ENCODE measurements at regions not wholly inside any gene's neighbourhood (a gene's known extent, or its start where the extent isn't known, plus 50 kb on each side); places are given as distances from the start of the nearest gene placed in this dataset.
A peak's percentile ranks its signal among the peaks of the same experiment; 100 is the strongest.

GRCh38 chr4:1589098-1589497 is 95.0 kb downstream of the FAM53A start:
- H3K27me3 ChIP-seq: no peaks in the 10 kb centered on the region
- ATAC-seq (no peak), DNase-seq (no peak)
- no peak for TF ChIP-seq CTCF (IDR thresholded peaks at IDR 0.05)
- no peak for TF ChIP-seq POLR2A (IDR thresholded peaks at IDR 0.05)
- H3K4me3 ChIP-seq: no peak overlapping the region
- peaks cover 0 to 9% (median 2%) of the 10 kb centered on the region in 4 donors for H3K9me3 ChIP-seq
- H3K27ac ChIP-seq: no peak overlapping the region
- 33% methylated on average over 1 of the region's 1 CpG for WGBS (ENCODE audit: insufficient coverage, low coverage, low lambda C conversion rate, missing lambda C conversion rate)
- intact Hi-C loops (cut with DNase I): no loop called here
- H3K36me3 ChIP-seq: no peaks in the 10 kb centered on the region
- H3K4me1 ChIP-seq: no peaks in the 10 kb centered on the region

GRCh38 chr4:1588306-1588705 is 95.8 kb downstream of the FAM53A start:
- H3K4me3 ChIP-seq: no peak overlapping the region
- peaks cover 0 to 9% (median 2%) of the 10 kb centered on the region in 4 donors for H3K9me3 ChIP-seq
- no peaks in the 10 kb centered on the region for H3K4me1 ChIP-seq
- no peak for ATAC-seq
- H3K27me3 ChIP-seq: no peaks in the 10 kb centered on the region
- no peak overlapping the region for H3K27ac ChIP-seq
- TF ChIP-seq CTCF (IDR thresholded peaks at IDR 0.05): no peak
- TF ChIP-seq POLR2A (IDR thresholded peaks at IDR 0.05): no peak
- intact Hi-C loops (cut with DNase I): no loop called here
- 61% methylated on average over 3 of the region's 5 CpGs for WGBS (ENCODE audit: insufficient coverage, low coverage, low lambda C conversion rate, missing lambda C conversion rate)
- H3K36me3 ChIP-seq: no peaks in the 10 kb centered on the region
- peak; percentile 3 to 39 (median 23) for DNase-seq

- H3K9me3 ChIP-seq: peaks cover 0 to 8% (median 0%) of the 10 kb centered on the region in 4 donors
- intact Hi-C loops (cut with DNase I): no loop called here
- no peaks in the 10 kb centered on the region for H3K27me3 ChIP-seq
- peaks cover 0 to 9% (median 0%) of the 10 kb centered on the region in 4 donors for H3K4me1 ChIP-seq
- H3K36me3 ChIP-seq: no peaks in the 10 kb centered on the region
- ATAC-seq (no peak), DNase-seq (peak in 1 of 3 donors; percentile 36)
- H3K27ac ChIP-seq: no peak overlapping the region
- H3K4me3 ChIP-seq: no peak overlapping the region
- 8% methylated on average over 2 of the region's 3 CpGs for WGBS (ENCODE audit: insufficient coverage, low coverage, low lambda C conversion rate, missing lambda C conversion rate)
- TF ChIP-seq POLR2A (IDR thresholded peaks at IDR 0.05) (no peak), CTCF (IDR thresholded peaks at IDR 0.05) (no peak)
Measured at GRCh38 chr4:1584498-1584897, 99.6 kb downstream of the FAM53A start.

- no peak for DNase-seq
- ATAC-seq: no peak
- 61% methylated on average over 5 of the region's 5 CpGs for WGBS (ENCODE audit: insufficient coverage, low coverage, low lambda C conversion rate, missing lambda C conversion rate)
- TF ChIP-seq POLR2A (IDR thresholded peaks at IDR 0.05) (no peak), CTCF (IDR thresholded peaks at IDR 0.05) (no peak)
- no peak overlapping the region for H3K4me3 ChIP-seq
- H3K36me3 ChIP-seq: no peaks in the 10 kb centered on the region
- no peaks in the 10 kb centered on the region for H3K27me3 ChIP-seq
- peaks cover 0 to 11% (median 0%) of the 10 kb centered on the region in 4 donors for H3K4me1 ChIP-seq
- intact Hi-C loops (cut with DNase I): no loop called here
- H3K9me3 ChIP-seq: peaks cover 0 to 1% (median 0%) of the 10 kb centered on the region in 4 donors
- H3K27ac ChIP-seq: no peak overlapping the region
Measured at GRCh38 chr4:1583859-1584258, 100.3 kb downstream of the FAM53A start.

All from right lobe of liver (tissue), 6 donors.